Hindlimb muscle (tissue), 1 donor: ENCODE measurements at regions not wholly inside any gene's neighbourhood (a gene's known extent, or its start where the extent isn't known, plus 50 kb on each side); places are given as distances from the start of the nearest gene placed in this dataset.

Source experiments
- DNase-seq: peaks from one replicate; pipeline ENCODE4 v3.0.0-alpha.2; 2013

GRCh38 chr11:97163631-97164191 is 773.9 kb downstream of the JRKL start:
- peak; percentile 71 for DNase-seq

GRCh38 chr11:97201743-97202612 is 812.2 kb downstream of the JRKL start:
- no peak for DNase-seq

GRCh38 chr11:97202613-97203292 is 812.9 kb downstream of the JRKL start:
- no peak for DNase-seq

GRCh38 chr11:97218011-97218410 is 828.2 kb downstream of the JRKL start:
- DNase-seq, result no peak

GRCh38 chr11:97223647-97224046 is 833.8 kb downstream of the JRKL start:
- no peak for DNase-seq

- DNase-seq, result no peak
Observed at GRCh38 chr11:97224396-97224795, 834.6 kb downstream of the JRKL start.

GRCh38 chr11:97225794-97226193 is 836.0 kb downstream of the JRKL start:
- DNase-seq, result no peak

GRCh38 chr11:97229936-97230335 is 840.1 kb downstream of the JRKL start:
- no peak for DNase-seq

GRCh38 chr11:97231231-97231630 is 841.4 kb downstream of the JRKL start:
- DNase-seq, result no peak

GRCh38 chr11:97234016-97234415 is 844.2 kb downstream of the JRKL start:
- no peak for DNase-seq

- DNase-seq, result no peak
Observed at GRCh38 chr11:97237151-97237550, 847.3 kb downstream of the JRKL start.

- DNase-seq, result no peak
Observed at GRCh38 chr11:97247601-97248000, 857.8 kb downstream of the JRKL start.

GRCh38 chr11:97254790-97255189 is 865.0 kb downstream of the JRKL start:
- DNase-seq, result no peak

GRCh38 chr11:97259434-97259833 is 869.6 kb downstream of the JRKL start:
- no peak for DNase-seq

- no peak for DNase-seq
Observed at GRCh38 chr11:97259884-97260283, 870.1 kb downstream of the JRKL start.

- no peak for DNase-seq
Observed at GRCh38 chr11:97263183-97263858, 873.5 kb downstream of the JRKL start.

GRCh38 chr11:97269527-97269926 is 879.7 kb downstream of the JRKL start:
- DNase-seq, result no peak

GRCh38 chr11:97279341-97279740 is 889.5 kb downstream of the JRKL start:
- no peak for DNase-seq

- no peak for DNase-seq
Observed at GRCh38 chr11:97280347-97280746, 890.5 kb downstream of the JRKL start.

- DNase-seq, result no peak
Observed at GRCh38 chr11:97289823-97290222, 900.0 kb downstream of the JRKL start.

GRCh38 chr11:97290464-97291041 is 900.7 kb downstream of the JRKL start:
- no peak for DNase-seq

- DNase-seq, result no peak
Observed at GRCh38 chr11:97296301-97296700, 906.5 kb downstream of the JRKL start.

GRCh38 chr11:97309291-97309690 is 919.5 kb downstream of the JRKL start:
- no peak for DNase-seq
